ENCODE measurements at regions not wholly inside any gene's neighbourhood (a gene's known extent, or its start where the extent isn't known, plus 50 kb on each side); places are given as distances from the start of the nearest gene placed in this dataset.

DNA sequence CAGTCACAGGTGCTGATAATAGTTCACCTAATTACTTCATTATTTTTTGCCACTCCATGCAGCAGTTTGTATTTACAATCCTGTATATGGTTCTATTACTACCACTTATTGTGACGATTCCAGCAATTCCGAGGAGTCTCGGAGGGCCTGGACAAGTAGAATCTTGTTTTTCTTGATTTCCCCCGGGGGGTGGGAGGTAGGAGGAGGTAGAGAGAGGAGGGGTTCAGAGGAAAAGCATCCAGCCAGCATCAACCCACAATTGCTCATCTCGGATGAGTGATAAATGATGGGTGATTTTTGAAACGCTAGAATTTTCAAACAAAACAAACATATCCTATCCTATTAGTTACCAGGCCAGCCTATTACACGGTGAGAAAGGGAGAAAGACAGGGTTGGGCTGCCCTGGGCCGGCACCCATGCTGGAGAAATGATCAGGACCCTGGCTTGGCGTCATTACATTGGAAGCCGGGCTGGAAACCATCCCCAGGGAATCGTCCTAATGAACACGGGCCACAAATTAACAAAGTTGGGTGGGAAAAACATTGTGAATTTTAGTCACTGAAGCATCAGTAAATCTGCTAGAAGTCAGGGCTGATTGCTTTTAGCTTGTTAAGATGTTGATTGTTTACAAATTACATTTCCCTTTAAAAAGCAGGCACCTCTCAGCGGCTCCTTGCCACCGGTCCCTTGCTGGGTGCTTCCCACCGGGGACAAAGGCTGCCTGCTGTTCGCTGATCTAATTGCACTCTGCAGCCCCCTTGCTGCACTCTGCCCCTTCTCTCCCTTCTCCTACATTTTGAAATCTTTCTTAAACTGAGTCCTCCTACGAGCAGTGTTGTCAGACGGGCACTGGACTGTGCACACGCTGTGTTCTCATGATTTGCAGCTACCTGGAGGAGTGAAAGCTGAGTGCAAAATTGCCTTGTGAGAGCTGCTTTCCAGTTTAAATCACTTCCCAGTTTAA, 95.5 kb downstream of the FAM204A start:
- CTCF ChIA-PET, result interaction anchor here (1.3 kb wide), 1 partner anchor 10 kb away, joined by 3 read pairs; no protein-coding TSS in a partner anchor
- POLR2A ChIA-PET, result no interaction called here
- 54% methylated on average over 19 of the region's 19 CpGs for WGBS (ENCODE audit: low lambda C conversion rate)

DNA sequence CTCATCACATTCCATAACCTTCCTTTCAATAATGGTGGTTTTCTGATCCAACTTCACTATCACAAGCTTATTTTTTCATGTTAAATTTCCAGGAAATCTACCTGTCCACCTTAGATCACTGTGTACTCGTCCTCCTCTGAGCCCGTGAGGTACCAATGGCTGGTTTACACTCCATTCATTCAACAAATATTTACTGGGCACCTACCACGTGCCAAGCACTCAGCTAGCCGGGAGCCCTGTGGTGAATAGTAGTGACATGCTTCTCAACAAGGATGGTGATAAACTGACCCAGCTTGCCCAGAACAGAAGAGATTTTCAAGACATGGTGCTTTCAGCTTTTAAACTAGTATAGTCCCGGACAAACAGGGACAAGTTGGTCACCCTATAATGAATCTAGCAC, 98.2 kb downstream of the FAM204A start:
- Histone ChIP-seq H3F3A (replicated peaks; ENCODE audit: insufficient read depth) (no peaks in the 10 kb centered on the region), H3K36me3 (replicated peaks in 1 of 2; ENCODE audit: control insufficient read depth in 1 of 2, insufficient read depth in 2 of 2, low read length in 1 of 2) (no peaks in the 10 kb centered on the region), H3K4me1 (ENCODE audit: control insufficient read depth in 1 of 2, insufficient read depth in 2 of 2, low read depth in 1 of 2, low read length in 1 of 2) (peaks cover 0 to 6% of the 10 kb centered on the region in 2 experiments; a peak in 2 of 4 replicates), H3K4me3 (ENCODE audit: low read depth in 2 of 2, low read length in 1 of 2) (no peak overlapping the region), H3K27me3 (ENCODE audit: insufficient read depth) (peaks cover 9% of the 10 kb centered on the region; the same call in 1 of the 2 replicates), H3K9me3 (no peaks in the 10 kb centered on the region), H3K79me2 (ENCODE audit: insufficient read depth) (no peaks in the 10 kb centered on the region), H4K20me1 (ENCODE audit: insufficient read depth) (no peaks in the 10 kb centered on the region), H3K27ac (ENCODE audit: low read depth in 2 of 2, low read length in 1 of 2) (no peak overlapping the region), H2AFZ (ENCODE audit: low read depth) (no peak overlapping the region), H3K9ac (no peak overlapping the region), H3K9me2 (no peaks in the 10 kb centered on the region), H3K4me2 (no peak overlapping the region)
- ChIA-PET POLR2A (no interaction called here), CTCF (interaction anchor here (0.7 to 8.9 kb wide), 11 partner anchors 15 to 747 kb away, joined by 3 to 116 read pairs (median 3); no protein-coding TSS in a partner anchor)
- WGBS (ENCODE audit: low lambda C conversion rate), result 32% methylated on average over 5 of the region's 5 CpGs
- DNase-seq, result no peak
- TF ChIP-seq, protein P1, sequence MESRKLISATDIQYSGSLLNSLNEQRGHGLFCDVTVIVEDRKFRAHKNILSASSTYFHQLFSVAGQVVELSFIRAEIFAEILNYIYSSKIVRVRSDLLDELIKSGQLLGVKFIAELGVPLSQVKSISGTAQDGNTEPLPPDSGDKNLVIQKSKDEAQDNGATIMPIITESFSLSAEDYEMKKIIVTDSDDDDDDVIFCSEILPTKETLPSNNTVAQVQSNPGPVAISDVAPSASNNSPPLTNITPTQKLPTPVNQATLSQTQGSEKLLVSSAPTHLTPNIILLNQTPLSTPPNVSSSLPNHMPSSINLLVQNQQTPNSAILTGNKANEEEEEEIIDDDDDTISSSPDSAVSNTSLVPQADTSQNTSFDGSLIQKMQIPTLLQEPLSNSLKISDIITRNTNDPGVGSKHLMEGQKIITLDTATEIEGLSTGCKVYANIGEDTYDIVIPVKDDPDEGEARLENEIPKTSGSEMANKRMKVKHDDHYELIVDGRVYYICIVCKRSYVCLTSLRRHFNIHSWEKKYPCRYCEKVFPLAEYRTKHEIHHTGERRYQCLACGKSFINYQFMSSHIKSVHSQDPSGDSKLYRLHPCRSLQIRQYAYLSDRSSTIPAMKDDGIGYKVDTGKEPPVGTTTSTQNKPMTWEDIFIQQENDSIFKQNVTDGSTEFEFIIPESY (IDR thresholded peaks at IDR 0.05; ENCODE audit: borderline replicate concordance, low read depth), result no peak
- TF ChIP-seq SMC3 (IDR thresholded peaks at IDR 0.05; ENCODE audit: low read depth, low read length) (no peak), FOXM1 (IDR thresholded peaks at IDR 0.05; ENCODE audit: low read depth) (no peak), FOSL2 (IDR thresholded peaks at IDR 0.05; ENCODE audit: borderline replicate concordance, low read depth) (no peak), TEAD4 (IDR thresholded peaks at IDR 0.05; ENCODE audit: borderline replicate concordance, insufficient read depth) (no peak), EP300 (IDR thresholded peaks at IDR 0.05; ENCODE audit: borderline replicate concordance in 1 of 2, low read depth in 1 of 2, low read length in 1 of 2) (no peak), JUND (IDR thresholded peaks at IDR 0.05) (no peak), SIN3A (IDR thresholded peaks at IDR 0.05; ENCODE audit: borderline replicate concordance, low read depth, low read length) (no peak), MXI1 (IDR thresholded peaks at IDR 0.05; ENCODE audit: low read depth, low read length) (no peak), FOXJ3 (CRISPR knock-in tag; IDR thresholded peaks at IDR 0.05) (no peak), TAF1 (IDR thresholded peaks at IDR 0.05; ENCODE audit: borderline replicate concordance, low read depth, low read length) (no peak), MEF2A (IDR thresholded peaks at IDR 0.05; ENCODE audit: borderline replicate concordance, low read depth) (no peak), RCOR1 (IDR thresholded peaks at IDR 0.05; ENCODE audit: low read length) (no peak), TCF12 (IDR thresholded peaks at IDR 0.05) (no peak)
- TF ChIP-seq, protein P2, sequence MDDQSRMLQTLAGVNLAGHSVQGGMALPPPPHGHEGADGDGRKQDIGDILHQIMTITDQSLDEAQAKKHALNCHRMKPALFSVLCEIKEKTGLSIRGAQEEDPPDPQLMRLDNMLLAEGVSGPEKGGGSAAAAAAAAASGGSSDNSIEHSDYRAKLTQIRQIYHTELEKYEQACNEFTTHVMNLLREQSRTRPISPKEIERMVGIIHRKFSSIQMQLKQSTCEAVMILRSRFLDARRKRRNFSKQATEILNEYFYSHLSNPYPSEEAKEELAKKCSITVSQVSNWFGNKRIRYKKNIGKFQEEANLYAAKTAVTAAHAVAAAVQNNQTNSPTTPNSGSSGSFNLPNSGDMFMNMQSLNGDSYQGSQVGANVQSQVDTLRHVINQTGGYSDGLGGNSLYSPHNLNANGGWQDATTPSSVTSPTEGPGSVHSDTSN (IDR thresholded peaks at IDR 0.05), result no peak
- TF ChIP-seq, protein P3, sequence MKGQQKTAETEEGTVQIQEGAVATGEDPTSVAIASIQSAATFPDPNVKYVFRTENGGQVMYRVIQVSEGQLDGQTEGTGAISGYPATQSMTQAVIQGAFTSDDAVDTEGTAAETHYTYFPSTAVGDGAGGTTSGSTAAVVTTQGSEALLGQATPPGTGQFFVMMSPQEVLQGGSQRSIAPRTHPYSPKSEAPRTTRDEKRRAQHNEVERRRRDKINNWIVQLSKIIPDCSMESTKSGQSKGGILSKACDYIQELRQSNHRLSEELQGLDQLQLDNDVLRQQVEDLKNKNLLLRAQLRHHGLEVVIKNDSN (IDR thresholded peaks at IDR 0.05; ENCODE audit: borderline replicate concordance, low read depth), result no peak

More for the DNA sequence above, 95.5 kb downstream of the FAM204A start:
- Histone ChIP-seq H3K9ac (no peak overlapping the region), H2AFZ (ENCODE audit: low read depth) (no peak overlapping the region), H3K79me2 (ENCODE audit: insufficient read depth) (no peaks in the 10 kb centered on the region), H3K4me1 (ENCODE audit: control insufficient read depth in 1 of 2, insufficient read depth in 2 of 2, low read depth in 1 of 2, low read length in 1 of 2) (peaks cover 0 to under 1% of the 10 kb centered on the region in 2 experiments; a peak in 1 of 4 replicates), H3K4me3 (ENCODE audit: low read depth in 2 of 2, low read length in 1 of 2) (no peak overlapping the region), H3K27ac (ENCODE audit: low read depth in 2 of 2, low read length in 1 of 2) (no peak overlapping the region), H3F3A (replicated peaks; ENCODE audit: insufficient read depth) (no peaks in the 10 kb centered on the region), H3K9me2 (no peaks in the 10 kb centered on the region), H4K20me1 (ENCODE audit: insufficient read depth) (no peaks in the 10 kb centered on the region), H3K36me3 (replicated peaks in 1 of 2; ENCODE audit: control insufficient read depth in 1 of 2, insufficient read depth in 2 of 2, low read length in 1 of 2) (no peaks in the 10 kb centered on the region), H3K9me3 (no peaks in the 10 kb centered on the region), H3K4me2 (no peak overlapping the region), H3K27me3 (ENCODE audit: insufficient read depth) (no peaks in the 10 kb centered on the region)
- no peak for DNase-seq
- TF ChIP-seq TAF1 (IDR thresholded peaks at IDR 0.05; ENCODE audit: borderline replicate concordance, low read depth, low read length), result no peak
- no peak for TF ChIP-seq CHD2 (IDR thresholded peaks at IDR 0.05; ENCODE audit: low read length, partially characterized antibody)
- no peak for TF ChIP-seq TEAD4 (IDR thresholded peaks at IDR 0.05; ENCODE audit: borderline replicate concordance, insufficient read depth)
- TF ChIP-seq TCF12 (IDR thresholded peaks at IDR 0.05), result no peak
- TF ChIP-seq, protein P4, sequence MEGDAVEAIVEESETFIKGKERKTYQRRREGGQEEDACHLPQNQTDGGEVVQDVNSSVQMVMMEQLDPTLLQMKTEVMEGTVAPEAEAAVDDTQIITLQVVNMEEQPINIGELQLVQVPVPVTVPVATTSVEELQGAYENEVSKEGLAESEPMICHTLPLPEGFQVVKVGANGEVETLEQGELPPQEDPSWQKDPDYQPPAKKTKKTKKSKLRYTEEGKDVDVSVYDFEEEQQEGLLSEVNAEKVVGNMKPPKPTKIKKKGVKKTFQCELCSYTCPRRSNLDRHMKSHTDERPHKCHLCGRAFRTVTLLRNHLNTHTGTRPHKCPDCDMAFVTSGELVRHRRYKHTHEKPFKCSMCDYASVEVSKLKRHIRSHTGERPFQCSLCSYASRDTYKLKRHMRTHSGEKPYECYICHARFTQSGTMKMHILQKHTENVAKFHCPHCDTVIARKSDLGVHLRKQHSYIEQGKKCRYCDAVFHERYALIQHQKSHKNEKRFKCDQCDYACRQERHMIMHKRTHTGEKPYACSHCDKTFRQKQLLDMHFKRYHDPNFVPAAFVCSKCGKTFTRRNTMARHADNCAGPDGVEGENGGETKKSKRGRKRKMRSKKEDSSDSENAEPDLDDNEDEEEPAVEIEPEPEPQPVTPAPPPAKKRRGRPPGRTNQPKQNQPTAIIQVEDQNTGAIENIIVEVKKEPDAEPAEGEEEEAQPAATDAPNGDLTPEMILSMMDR (IDR thresholded peaks at IDR 0.05), result no peak
- no peak for TF ChIP-seq RAD21 (IDR thresholded peaks at IDR 0.05; ENCODE audit: low read length)
- TF ChIP-seq SIN3A (IDR thresholded peaks at IDR 0.05; ENCODE audit: borderline replicate concordance, low read depth, low read length), result no peak

Data from SK-N-SH (cell line).